H1 (cell line): ENCODE measurements at regions not wholly inside any gene's neighbourhood (a gene's known extent, or its start where the extent isn't known, plus 50 kb on each side); places are given as distances from the start of the nearest gene placed in this dataset.

Experiments
- CTCF ChIA-PET: fragments of 300-600 bp; sonication (Branson Sonifier 250); formaldehyde crosslinking; loops from one replicate; lab custom pipeline; 2021; ENCODE audit not compliant: partially characterized antibody; lab: Charles Lee
- POLR2A ChIA-PET: fragments of 300-600 bp; sonication (Branson Sonifier 250); formaldehyde crosslinking; loops from one replicate; lab custom pipeline; 2021; ENCODE audit warnings: inconsistent platforms; ENCODE audit not compliant: partially characterized antibody; lab: Charles Lee
- DNase-seq, 2 experiments: peaks; one replicate each; pipeline versions ENCODE4 v3.0.0 to v3.0.0-alpha.2; 2010 to 2022; ENCODE audit warnings: low spot score in 2 of 2, low read depth in 1 of 2, mixed read lengths in 1 of 2
- FAIRE-seq: peaks from 2 replicates; lab custom pipeline; 2011; peaks lifted over from hg19 to GRCh38; lab: Jason Lieb, UNC
- H2AFZ ChIP-seq: 2 replicates; pipeline ENCODE4 v1.8.1; 2012; ENCODE audit warnings: low read length, inconsistent platforms
- H2AK5ac ChIP-seq: 2 replicates; pipeline ENCODE4 v1.6.1; 2013; ENCODE audit warnings: low read depth, low read length
- H2BK120ac ChIP-seq: replicated peaks from 2 replicates; pipeline ENCODE3; 2013; ENCODE audit warnings: low read depth, low read length, inconsistent platforms
- H2BK12ac ChIP-seq: 2 replicates; pipeline ENCODE4 v1.6.1; 2013; ENCODE audit warnings: low read depth, low read length
- H2BK15ac ChIP-seq: 2 replicates; pipeline ENCODE4 v1.6.1; 2013; ENCODE audit warnings: low read length
- H2BK20ac ChIP-seq: 2 replicates; pipeline ENCODE4 v1.6.1; 2013; ENCODE audit warnings: low read length
- H2BK5ac ChIP-seq: 2 replicates; pipeline ENCODE4 v1.6.1; 2013; ENCODE audit warnings: low read depth, low read length
- H3K14ac ChIP-seq: 2 replicates; pipeline ENCODE4 v1.6.1; 2013; ENCODE audit warnings: inconsistent platforms; ENCODE audit not compliant: insufficient read length
- H3K18ac ChIP-seq: 2 replicates; pipeline ENCODE4 v1.6.1; 2013; ENCODE audit warnings: low read length; ENCODE audit errors: extremely low read depth
- H3K23ac ChIP-seq: 2 replicates; pipeline ENCODE4 v1.6.1; 2013; ENCODE audit warnings: inconsistent platforms; ENCODE audit not compliant: insufficient read length
- H3K23me2 ChIP-seq: 2 replicates; pipeline ENCODE4 v1.6.1; 2013; ENCODE audit warnings: low read depth, low read length
- H3K27ac ChIP-seq: 2 replicates; pipeline ENCODE4 v1.6.1; 2011; ENCODE audit warnings: low read depth, low read length, inconsistent platforms
- H3K27me3 ChIP-seq, 4 experiments: replicated peaks in 1 of 4; 1 replicate in 1 of 4; 2 replicates in 3 of 4; pipeline versions ENCODE4 v1.6.1 to v1.8.1; 2011 to 2013; ENCODE audit warnings: low read length in 3 of 4, mild to moderate bottlenecking in 3 of 4, inconsistent platforms in 2 of 4, mixed read lengths in 2 of 4, moderate library complexity in 1 of 4; ENCODE audit not compliant: control insufficient read depth in 3 of 4, insufficient read depth in 3 of 4; ENCODE audit errors: extremely low read depth in 1 of 4
- H3K36me3 ChIP-seq, 4 experiments: 2 replicates each; pipeline versions ENCODE4 v1.6.1 to v1.8.1; 2011 to 2013; ENCODE audit warnings: mild to moderate bottlenecking in 4 of 4, low read length in 3 of 4, moderate library complexity in 2 of 4, control low read depth in 1 of 4, inconsistent platforms in 1 of 4; ENCODE audit not compliant: insufficient read depth in 4 of 4, control insufficient read depth in 2 of 4
- H3K4ac ChIP-seq: replicated peaks from 2 replicates; pipeline ENCODE3; 2013; ENCODE audit warnings: low read length, low read depth, mixed read lengths, inconsistent platforms; ENCODE audit not compliant: insufficient read length
- H3K4me1 ChIP-seq, 4 experiments: replicated peaks in 1 of 4; 1 replicate in 1 of 4; 2 replicates in 3 of 4; pipeline versions ENCODE4 v1.6.1 to v1.8.1; 2011 to 2013; ENCODE audit warnings: low read length in 3 of 4, inconsistent platforms in 2 of 4, mixed read lengths in 1 of 4; ENCODE audit not compliant: insufficient read depth in 4 of 4, control insufficient read depth in 3 of 4
- H3K4me2 ChIP-seq, 2 experiments: 2 replicates each; pipeline versions ENCODE4 v1.6.1 to v1.8.1; 2011 to 2013; ENCODE audit warnings: low read depth in 2 of 2, low read length in 2 of 2, control low read depth in 1 of 2, inconsistent platforms in 1 of 2, mild to moderate bottlenecking in 1 of 2; ENCODE audit not compliant: insufficient read depth in 1 of 2
- H3K4me3 ChIP-seq, 4 experiments: fragments of 200-600, 300-600 bp in 1 of 4; sonication (generic), shearing (Covaris generic), sonication (Bioruptor Twin) in 1 of 4; 2 replicates each; pipeline versions ENCODE4 v1.5.1 to v1.8.1; 2011 to 2016; ENCODE audit warnings: low read length in 4 of 4, low read depth in 3 of 4, control low read depth in 2 of 4, inconsistent platforms in 2 of 4, mild to moderate bottlenecking in 2 of 4, mixed read lengths in 1 of 4, moderate library complexity in 1 of 4; ENCODE audit not compliant: insufficient read depth in 2 of 4; ENCODE audit errors: extremely low read depth in 1 of 4
- H3K56ac ChIP-seq: replicated peaks from 2 replicates; pipeline ENCODE3; 2013; ENCODE audit warnings: low read depth, mild to moderate bottlenecking, mixed read lengths, low read length, inconsistent platforms; ENCODE audit not compliant: insufficient read length
- H3K79me1 ChIP-seq: 2 replicates; pipeline ENCODE4 v1.6.1; 2013; ENCODE audit warnings: low read depth, low read length, control low read depth
- H3K79me2 ChIP-seq, 2 experiments: 2 replicates each; pipeline versions ENCODE4 v1.6.1 to v1.8.1; 2012 to 2013; ENCODE audit warnings: low read length in 2 of 2, mild to moderate bottlenecking in 2 of 2, inconsistent platforms in 1 of 2; ENCODE audit not compliant: insufficient read depth in 2 of 2, control insufficient read depth in 1 of 2
- H3K9ac ChIP-seq, 4 experiments: replicated peaks in 1 of 4; 1 replicate in 1 of 4; 2 replicates in 3 of 4; pipeline versions ENCODE4 v1.6.1 to v1.8.1; 2011 to 2013; ENCODE audit warnings: low read depth in 3 of 4, low read length in 3 of 4, control low read depth in 2 of 4, mild to moderate bottlenecking in 2 of 4, moderate library complexity in 2 of 4, inconsistent platforms in 1 of 4; ENCODE audit errors: extremely low read depth in 1 of 4
- H3K9me3 ChIP-seq, 2 experiments: 2 replicates each; pipeline versions ENCODE4 v1.6.1 to v1.8.1; 2012 to 2013; ENCODE audit warnings: mild to moderate bottlenecking in 2 of 2, moderate library complexity in 2 of 2, control low read depth in 1 of 2, inconsistent platforms in 1 of 2, low read depth in 1 of 2, low read length in 1 of 2, mixed read lengths in 1 of 2; ENCODE audit not compliant: insufficient read depth in 2 of 2
- H4K20me1 ChIP-seq, 2 experiments: replicated peaks in 1 of 2; 2 replicates each; pipeline versions ENCODE3 to v1.8.1; 2011 to 2013; ENCODE audit warnings: inconsistent platforms in 2 of 2, low read length in 2 of 2, mild to moderate bottlenecking in 1 of 2; ENCODE audit not compliant: insufficient read depth in 2 of 2, control insufficient read depth in 1 of 2
- H4K5ac ChIP-seq: 2 replicates; pipeline ENCODE4 v1.6.1; 2013; ENCODE audit warnings: low read length, low read depth, mixed read lengths, inconsistent platforms; ENCODE audit not compliant: insufficient read length
- H4K8ac ChIP-seq: 2 replicates; pipeline ENCODE4 v1.8.0; 2013; ENCODE audit warnings: mild to moderate bottlenecking, moderate library complexity, low read length, inconsistent platforms; ENCODE audit not compliant: insufficient read depth; ENCODE audit errors: extremely low read depth
- H4K91ac ChIP-seq: replicated peaks from 2 replicates; pipeline ENCODE3; 2013; ENCODE audit warnings: low read length, mixed read lengths, inconsistent platforms; ENCODE audit not compliant: insufficient read length
- ATF3 ChIP-seq: IDR thresholded peaks from 2 replicates; pipeline ENCODE4 v1.6.1; 2011; ENCODE audit warnings: low read depth, mild to moderate bottlenecking, low read length; ENCODE audit not compliant: insufficient read depth
- CBX8 ChIP-seq: fragments of 300-800, 300-1000 bp; sonication (generic); IDR thresholded peaks from 2 replicates; pipeline ENCODE4 v1.7.1; 2016; ENCODE audit warnings: low read depth, low read length, borderline replicate concordance
- CEBPB ChIP-seq: IDR thresholded peaks from 2 replicates; pipeline ENCODE4 v1.6.1; 2012; ENCODE audit warnings: low read depth, low read length
- CREB1 ChIP-seq: IDR thresholded peaks from 2 replicates; pipeline ENCODE4 v1.6.1; 2012; ENCODE audit warnings: inconsistent platforms
- EGR1 ChIP-seq: IDR thresholded peaks from 2 replicates; pipeline ENCODE4 v1.6.1; 2011; ENCODE audit warnings: low read depth, low read length, borderline replicate concordance
- GABPA ChIP-seq: IDR thresholded peaks from 2 replicates; pipeline ENCODE4 v1.6.1; 2011; ENCODE audit warnings: mild to moderate bottlenecking, low read length, moderate library complexity, borderline replicate concordance; ENCODE audit not compliant: insufficient read depth
- GTF2F1 ChIP-seq: IDR thresholded peaks from 2 replicates; pipeline ENCODE4 v1.6.1; 2012; ENCODE audit warnings: low read depth, low read length, improper control_type of control experiment, borderline replicate concordance
- MAFK ChIP-seq: IDR thresholded peaks from 2 replicates; pipeline ENCODE4 v1.6.1; 2012; ENCODE audit warnings: low read depth, mild to moderate bottlenecking, improper control_type of control experiment, low read length
- MAX ChIP-seq: IDR thresholded peaks from 2 replicates; pipeline ENCODE4 v1.6.1; 2012; ENCODE audit warnings: inconsistent platforms
- POU5F1 ChIP-seq: IDR thresholded peaks from 2 replicates; pipeline ENCODE4 v1.6.1; 2011; ENCODE audit warnings: low read depth, mild to moderate bottlenecking, low read length, moderate library complexity
- RFX5 ChIP-seq: IDR thresholded peaks from 2 replicates; pipeline ENCODE4 v1.6.1; 2011; ENCODE audit warnings: low read depth, low read length, improper control_type of control experiment, borderline replicate concordance
- RXRA ChIP-seq: IDR thresholded peaks from 2 replicates; pipeline ENCODE4 v1.6.1; 2011; ENCODE audit warnings: low read depth, mild to moderate bottlenecking, low read length, moderate library complexity; ENCODE audit not compliant: insufficient read depth
- SP2 ChIP-seq: IDR thresholded peaks from 2 replicates; pipeline ENCODE4 v1.6.1; 2012; ENCODE audit warnings: mild to moderate bottlenecking, low read length, inconsistent platforms
- SRF ChIP-seq: IDR thresholded peaks from 2 replicates; pipeline ENCODE4 v1.6.1; 2011; ENCODE audit warnings: mild to moderate bottlenecking, low read depth, low read length, moderate library complexity
- TCF12 ChIP-seq: IDR thresholded peaks from 2 replicates; pipeline ENCODE4 v1.6.1; 2011; ENCODE audit warnings: low read depth, mild to moderate bottlenecking, low read length
- YY1 ChIP-seq: IDR thresholded peaks from 2 replicates; pipeline ENCODE4 v1.6.1; 2011; ENCODE audit warnings: low read depth, mild to moderate bottlenecking, low read length
- WGBS, 2 experiments: shearing (Covaris generic) in 1 of 2; methylation state at CpG; one replicate each; pipeline versions ENCODE4 v1.1.6 to v1.1.7; 2013 to 2015; ENCODE audit warnings: low lambda C conversion rate in 2 of 2, mixed read lengths in 2 of 2, inconsistent platforms in 1 of 2, low coverage in 1 of 2, missing lambda C conversion rate in 1 of 2; ENCODE audit not compliant: insufficient replicate concordance in 2 of 2, insufficient coverage in 1 of 2, insufficient read length in 1 of 2; ENCODE audit errors: extremely low coverage in 1 of 2, missing lambda C conversion rate in 1 of 2; 5-methylcytosine and 5-hydroxymethylcytosine counted together

- Histone ChIP-seq H3K36me3 (no peaks in the 10 kb centered on the region), H2BK12ac (no peak overlapping the region), H3K27ac (no peak overlapping the region), H3K4me1 (no peaks in the 10 kb centered on the region), H3K9ac (no peak overlapping the region), H3K14ac (no peak overlapping the region), H2BK15ac (no peak overlapping the region), H3K4ac (no peak overlapping the region), H3K23ac (no peak overlapping the region), H3K4me2 (no peak overlapping the region), H2BK20ac (no peak overlapping the region), H4K8ac (no peak overlapping the region), H2BK120ac (no peak overlapping the region), H3K23me2 (no peaks in the 10 kb centered on the region), H3K4me3 (no peak overlapping the region), H4K5ac (no peak overlapping the region), H3K18ac (no peak overlapping the region), H2AFZ (no peak overlapping the region), H3K56ac (no peak overlapping the region), H4K91ac (no peak overlapping the region), H4K20me1 (no peaks in the 10 kb centered on the region), H2AK5ac (no peak overlapping the region), H3K79me2 (no peaks in the 10 kb centered on the region), H3K9me3 (no peaks in the 10 kb centered on the region), H3K79me1 (no peaks in the 10 kb centered on the region), H2BK5ac (no peak overlapping the region), H3K27me3 (no peaks in the 10 kb centered on the region)
- DNase-seq (no peak), FAIRE-seq (no peak)
- CTCF ChIA-PET, result no interaction called here
- POLR2A ChIA-PET, result no interaction called here
- 95% methylated on average over 4 of the region's 4 CpGs; no CpG with 5 or more reads in 1 of the 2 experiments for whole genome bisulfite sequencing, 2 experiments
- TF ChIP-seq RFX5, result no peak
- TF ChIP-seq CEBPB, result no peak
- TF ChIP-seq MAX, result no peak
- no peak for TF ChIP-seq POU5F1
- TF ChIP-seq MAFK, result no peak
- TF ChIP-seq TCF12, result no peak
- no peak for TF ChIP-seq SP2
- no peak for TF ChIP-seq CBX8
- TF ChIP-seq CREB1, result no peak
- TF ChIP-seq GABPA, result no peak
- no peak for TF ChIP-seq YY1
- TF ChIP-seq ATF3, result no peak
- TF ChIP-seq GTF2F1, result no peak
- TF ChIP-seq RXRA, result no peak
- no peak for TF ChIP-seq SRF
- no peak for TF ChIP-seq EGR1
Measured at GRCh38 chr10:2334575-2334974, 597.2 kb upstream of the ADARB2 start.
